K562 (cell line): ENCODE measurements at regions not wholly inside any gene's neighbourhood (a gene's known extent, or its start where the extent isn't known, plus 50 kb on each side); places are given as distances from the start of the nearest gene placed in this dataset.

Experiments
- ATAC-seq: fragments of 200-7000 bp; cut with Tn5 transposase; 3 replicates; pipeline ENCODE4 v1.9.1; 2020; ENCODE audit warnings: moderate library complexity
- BruUV-seq: library from RNA; stranded (reverse); fragments of 400-500 nt; replicated peaks from 2 replicates; lab custom pipeline; 2021; lab: Mats Ljungman, UMichigan
- CTCF ChIA-PET: fragments of 300-600 bp; formaldehyde crosslinking; extraction: SDS; loops from one replicate; lab custom pipeline; 2021; ENCODE audit warnings: low intra/inter-chr PET ratio; lab: Yijun Ruan, JAX
- POLR2A ChIA-PET: fragments of 300-600, 350-650 bp; sonication (Branson Sonifier 250); formaldehyde crosslinking; extraction: SDS; loops from one replicate; lab custom pipeline; 2021; ENCODE audit warnings: antibody characterized with exemption, inconsistent platforms; lab: Yijun Ruan, JAX
- DNase-seq, 4 experiments: peaks; one replicate each; pipeline versions ENCODE4 v3.0.0 to v3.0.0-alpha.2; 2011 to 2018; ENCODE audit warnings: low spot score in 3 of 4, mixed read lengths in 3 of 4; ENCODE audit errors: extremely low read depth in 1 of 4
- FAIRE-seq: peaks from 2 replicates; lab custom pipeline; 2011; peaks lifted over from hg19 to GRCh38; lab: Jason Lieb, UNC
- H2AFZ ChIP-seq: 2 replicates; pipeline ENCODE4 v1.6.0; 2011; ENCODE audit warnings: low read depth, low read length, control low read depth, inconsistent platforms
- H3K27ac ChIP-seq: fragments of 200-600 bp; 3 replicates; pipeline ENCODE4 v1.8.0; 2011; ENCODE audit warnings: low read depth, mild to moderate bottlenecking, control low read depth, inconsistent platforms, low read length, moderate library complexity, mixed read lengths; ENCODE audit errors: extremely low read depth
- H3K27me3 ChIP-seq, 2 experiments: fragments of 300-600 bp in 1 of 2; 2 replicates in 1 of 2; 3 replicates in 1 of 2; pipeline versions ENCODE4 v1.6.0 to v1.8.0; 2011; ENCODE audit warnings: inconsistent platforms in 2 of 2, low read length in 2 of 2, mild to moderate bottlenecking in 1 of 2, mixed read lengths in 1 of 2, moderate library complexity in 1 of 2; ENCODE audit not compliant: control insufficient read depth in 2 of 2, insufficient read depth in 2 of 2
- H3K36me3 ChIP-seq: fragments of 300-600 bp; 3 replicates; pipeline ENCODE4 v1.8.0; 2011; ENCODE audit warnings: mild to moderate bottlenecking, low read length, inconsistent platforms; ENCODE audit not compliant: control insufficient read depth, insufficient read depth
- H3K4me1 ChIP-seq, 2 experiments: fragments of 200-600 bp in 1 of 2; replicated peaks in 1 of 2; 2 replicates in 1 of 2; 3 replicates in 1 of 2; pipeline versions ENCODE4 v1.5.1 to v1.8.0; 2011; ENCODE audit warnings: inconsistent platforms in 2 of 2, low read length in 2 of 2, mild to moderate bottlenecking in 1 of 2, mixed read lengths in 1 of 2, moderate library complexity in 1 of 2; ENCODE audit not compliant: control insufficient read depth in 2 of 2, insufficient read depth in 2 of 2
- H3K4me2 ChIP-seq: 2 replicates; pipeline ENCODE4 v1.6.1; 2011; ENCODE audit warnings: low read length, control low read depth, inconsistent platforms, mixed read lengths; ENCODE audit not compliant: insufficient read depth
- H3K4me3 ChIP-seq: fragments of 200-600 bp; sonication (generic), shearing (Covaris generic); 2 replicates; pipeline ENCODE4 v1.5.1; 2016; ENCODE audit warnings: control low read depth, inconsistent platforms
- H3K79me2 ChIP-seq: fragments of 200-600 bp; 3 replicates; pipeline ENCODE4 v1.8.0; 2011; ENCODE audit warnings: low read length, inconsistent platforms; ENCODE audit not compliant: control insufficient read depth, insufficient read depth
- H3K9ac ChIP-seq, 2 experiments: 2 replicates each; pipeline versions ENCODE4 v1.6.0 to v1.6.1; 2011; ENCODE audit warnings: low read depth in 2 of 2, low read length in 2 of 2, control low read depth in 1 of 2, inconsistent platforms in 1 of 2, mild to moderate bottlenecking in 1 of 2, mixed read lengths in 1 of 2; ENCODE audit not compliant: insufficient read depth in 1 of 2
- H3K9me1 ChIP-seq: one replicate; pipeline ENCODE4 v1.6.0; 2011; ENCODE audit warnings: inconsistent platforms, mild to moderate bottlenecking, low read length, moderate library complexity; ENCODE audit not compliant: control insufficient read depth, insufficient read depth
- H3K9me3 ChIP-seq: replicated peaks from 2 replicates; pipeline ENCODE4 v1.5.1; 2011; ENCODE audit warnings: low read depth, low read length, inconsistent platforms; ENCODE audit not compliant: control insufficient read depth, insufficient read depth
- H4K20me1 ChIP-seq: replicated peaks from 2 replicates; pipeline ENCODE4 v1.6.1; 2011; ENCODE audit warnings: low read length, inconsistent platforms, mixed read lengths; ENCODE audit not compliant: control insufficient read depth, insufficient read depth
- CBFA2T2 ChIP-seq: fragments of 450-650 bp; conservative IDR thresholded peaks from 2 replicates; pipeline ENCODE4 v1.6.1; 2017; ENCODE audit warnings: mild to moderate bottlenecking
- MCM2 ChIP-seq: fragments of 450-650 bp; IDR thresholded peaks from 2 replicates; pipeline ENCODE4 v1.6.1; 2017; ENCODE audit warnings: low read depth, mild to moderate bottlenecking
- ZNF398 ChIP-seq: fragments of 250-450 bp; sonication (Bioruptor Pico); IDR thresholded peaks from 2 replicates; pipeline ENCODE4 v1.8.0; 2021; ENCODE audit warnings: moderate library complexity, mild to moderate bottlenecking, inconsistent platforms
- ZNF407 ChIP-seq: fragments of 450-650 bp; IDR thresholded peaks from 2 replicates; pipeline ENCODE4 v1.6.1; 2016; ENCODE audit warnings: low read depth
- ZNF668 ChIP-seq: fragments of 250-450 bp; sonication (Bioruptor Pico); IDR thresholded peaks from 2 replicates; pipeline ENCODE4 v1.8.0; 2022; ENCODE audit warnings: mild to moderate bottlenecking, inconsistent platforms
- WGBS: fragments of 100-300 bp; shearing (Covaris generic); methylation state at CpG from one replicate; pipeline ENCODE4 v1.1.6; 2016; ENCODE audit warnings: low coverage, mixed read lengths; ENCODE audit not compliant: insufficient coverage; ENCODE audit errors: missing lambda C conversion rate; 5-methylcytosine and 5-hydroxymethylcytosine counted together
- in situ Hi-C: fragments of 300-500 bp; cut with MboI; formaldehyde crosslinking; loops from 4 replicates; pipeline ENCODE4 v1.15.0; 2018; ENCODE audit warnings: inconsistent platforms, mixed read lengths
- intact Hi-C: fragments of 100-400 bp; cut with micrococcal nuclease; formaldehyde crosslinking; loops from 2 replicates; pipeline ENCODE4 v1.14.2; 2022

GRCh38 chr11:60647087-60647486 lies 52.3 kb upstream of the MS4A8 start:
- no peak overlapping the region for H2AFZ ChIP-seq
- H4K20me1 ChIP-seq = no peaks in the 10 kb centered on the region
- H3K36me3 ChIP-seq = no peaks in the 10 kb centered on the region
- intact Hi-C loops (no loop called here), in situ Hi-C loops (no loop called here)
- ChIA-PET CTCF (no interaction called here), POLR2A (no interaction called here)
- no peak overlapping the region for H3K4me2 ChIP-seq
- no TSS peak for BruUV-seq
- ATAC-seq = no peak
- H3K4me1 ChIP-seq = peaks cover 0 to 5% of the 10 kb centered on the region in 2 experiments; a peak in 1 of 5 replicates
- TF ChIP-seq ZNF398 = no peak
- TF ChIP-seq CBFA2T2 = no peak
- no peak for TF ChIP-seq ZNF668 (CRISPR knock-in tag)
- TF ChIP-seq ZNF407 = no peak
- TF ChIP-seq MCM2 = no peak
- FAIRE-seq = no peak
- H3K9me3 ChIP-seq = no peaks in the 10 kb centered on the region
- no peak overlapping the region for H3K27ac ChIP-seq
- no peak overlapping the region for H3K4me3 ChIP-seq
- whole genome bisulfite sequencing = 3% methylated on average over 24 of the region's 28 CpGs
- peaks cover 0 to 8% of the 10 kb centered on the region in 2 experiments; a peak in 1 of 5 replicates for H3K27me3 ChIP-seq
- no peaks in the 10 kb centered on the region for H3K79me2 ChIP-seq
- DNase-seq = no peak
- no peaks in the 10 kb centered on the region for H3K9me1 ChIP-seq
- no peak overlapping the region for H3K9ac ChIP-seq
